Stimulated activated CD4-positive, alpha-beta T cell treated with anti-CD3 and anti-CD28 coated beads, Interleukin-12 subunit alpha, Interleukin-12 subunit beta, amount 100 ng/mL, for 24 hours (primary cell): ENCODE measurements at regions not wholly inside any gene's neighbourhood (a gene's known extent, or its start where the extent isn't known, plus 50 kb on each side); places are given as distances from the start of the nearest gene placed in this dataset.
"Not testable (repeated sequence)": the region's sequence is repeated elsewhere in the genome, so short reads cannot be mapped to it uniquely, and the experiment has no call there.

Experiments
- DNase-seq, 2 experiments: peaks; one replicate each; pipeline ENCODE4 v3.0.0-alpha.2; 2020; ENCODE audit warnings: low read depth in 2 of 2

DNA sequence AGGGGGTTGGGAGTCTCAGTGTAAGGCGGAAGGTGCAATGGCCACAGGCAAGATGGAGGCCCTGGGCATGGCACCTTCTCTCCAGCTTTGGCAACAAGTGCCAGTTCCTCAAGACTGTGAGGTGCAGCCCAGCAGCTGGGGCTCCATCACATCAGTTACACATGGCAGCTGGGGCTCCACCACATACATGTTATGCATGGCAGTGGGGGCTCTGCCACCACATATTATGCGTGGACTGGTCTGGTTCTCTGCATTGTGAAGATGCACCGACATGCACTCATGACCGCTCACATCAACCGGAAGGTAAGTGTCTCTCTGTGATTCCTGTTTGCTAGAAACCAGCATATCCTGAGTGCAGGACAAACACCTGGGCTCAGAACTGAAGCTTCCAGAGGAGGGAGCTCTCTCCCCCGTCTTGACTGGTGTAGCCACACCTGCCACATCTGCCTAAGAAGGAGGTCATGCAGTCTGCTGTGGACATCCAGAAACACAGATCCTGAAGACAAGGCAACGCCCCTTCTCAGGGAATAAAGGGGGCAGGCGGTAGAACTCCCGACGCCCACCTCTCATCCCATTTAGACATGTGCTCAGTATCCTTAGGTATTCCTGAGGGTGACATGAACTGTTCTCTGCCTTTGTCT lies 104.1 kb upstream of the TMPRSS2 start:
- DNase-seq: no peak

DNA sequence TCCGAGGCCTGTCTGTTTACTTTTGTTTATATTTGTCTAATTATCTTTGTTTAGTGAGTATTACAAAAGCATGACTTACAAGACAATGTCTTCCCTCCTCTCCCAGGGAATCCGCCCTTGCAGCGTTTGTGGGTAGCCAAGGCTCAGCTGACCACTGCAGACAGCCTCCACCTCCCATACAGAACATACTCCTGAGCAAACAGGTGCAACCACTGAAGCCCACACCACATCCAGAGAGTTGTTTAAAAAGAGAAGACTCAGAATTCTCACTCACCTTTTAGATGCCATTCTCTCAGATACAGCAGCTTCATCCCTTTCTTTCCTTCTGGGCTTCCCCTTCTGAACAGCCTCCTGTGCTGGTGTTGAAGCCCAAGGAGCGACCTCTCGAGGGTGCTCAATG lies 103.5 kb upstream of the TMPRSS2 start:
- no peak for DNase-seq

DNA sequence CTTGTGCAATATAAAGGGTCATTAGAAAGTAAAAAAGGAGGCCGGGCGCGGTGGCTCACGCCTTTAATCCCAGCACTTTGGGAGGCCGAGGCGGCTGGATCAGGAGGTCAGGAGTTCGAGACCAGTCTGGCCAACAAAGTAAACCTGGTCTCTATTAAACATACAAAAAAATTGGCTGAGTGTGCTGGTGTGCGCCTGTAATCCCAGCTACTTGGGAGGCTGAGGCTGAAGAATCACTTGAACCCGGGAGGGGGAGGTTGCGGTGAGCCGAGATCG lies 102.8 kb upstream of the TMPRSS2 start:
- DNase-seq: not testable (repeated sequence)

DNA sequence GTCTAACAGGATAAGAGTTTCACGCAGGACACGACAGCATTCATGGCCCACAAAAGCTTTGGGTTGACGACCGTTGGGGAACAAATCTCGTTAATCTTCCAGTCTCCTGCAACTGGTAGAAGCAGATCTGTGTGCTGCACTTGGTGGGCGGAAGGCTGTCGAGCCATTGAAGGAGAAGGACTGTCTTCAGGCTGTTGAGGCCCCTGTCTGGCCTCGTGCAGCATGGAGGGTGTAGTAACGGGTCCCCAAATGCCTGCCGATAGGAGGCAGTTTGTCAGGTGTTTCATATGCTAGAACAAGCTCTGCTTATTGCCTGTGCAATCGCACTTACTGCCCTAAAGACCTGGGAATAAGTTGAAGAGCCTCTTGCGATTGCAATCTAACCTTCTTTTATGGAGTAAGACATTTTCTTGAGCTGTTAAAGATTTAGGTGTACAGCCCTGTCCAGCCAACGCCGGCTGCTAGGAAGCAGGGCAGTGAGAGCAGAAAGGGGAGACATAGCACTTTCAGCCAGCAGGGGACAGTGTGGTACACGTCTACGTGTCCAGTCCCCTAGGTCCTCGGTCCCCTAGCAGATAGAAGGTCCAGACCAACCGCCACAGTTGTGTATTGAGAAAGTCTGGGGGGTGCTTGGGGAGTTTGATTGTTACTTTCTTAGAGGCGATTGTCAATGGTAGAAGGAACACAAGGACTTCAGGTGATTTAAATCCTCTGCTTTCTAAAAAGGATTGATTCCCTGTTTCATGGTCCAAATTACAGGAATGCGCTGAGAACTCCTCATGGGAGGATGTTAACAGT lies 102.3 kb upstream of the TMPRSS2 start:
- DNase-seq: peak in 1 of 2 experiments; percentile 11

DNA sequence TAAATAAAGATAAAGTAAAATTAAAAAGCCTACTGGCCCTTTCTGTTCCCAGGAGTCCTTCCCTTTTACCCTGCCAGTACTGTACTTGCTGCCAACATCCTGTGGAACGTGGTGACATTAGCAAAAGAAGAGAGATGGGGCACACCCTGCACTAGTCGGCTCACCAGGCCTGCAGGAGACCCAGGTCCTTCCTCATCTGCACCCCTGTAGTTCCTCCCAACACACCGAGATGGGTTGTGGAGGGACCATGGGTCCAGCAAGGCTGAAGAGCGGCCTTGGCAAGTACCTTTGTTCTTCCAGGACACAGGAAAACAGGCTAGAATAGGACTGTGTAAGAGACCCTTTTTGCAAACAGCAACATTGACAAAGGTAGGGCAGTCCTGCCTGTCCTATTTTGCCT lies 98.7 kb upstream of the TMPRSS2 start:
- no peak for DNase-seq

DNA sequence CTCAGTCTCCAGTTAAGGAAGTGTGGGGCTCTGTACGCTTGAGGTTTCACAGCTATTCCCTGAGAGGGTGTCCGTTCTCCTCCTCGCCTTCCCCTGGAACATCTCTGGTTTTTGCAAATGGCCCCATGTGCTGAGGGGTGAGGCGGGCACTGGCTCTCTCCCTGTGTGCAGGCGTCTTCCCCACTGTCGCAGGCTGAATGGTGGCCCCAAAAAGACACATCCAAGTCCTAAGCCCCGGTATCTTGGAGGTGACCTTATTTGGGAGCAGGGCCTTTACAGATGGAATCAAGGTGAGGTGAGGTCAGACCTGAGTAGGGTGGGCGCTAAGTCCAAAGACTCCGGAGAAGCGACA lies 98.0 kb upstream of the TMPRSS2 start:
- DNase-seq: no peak

DNA sequence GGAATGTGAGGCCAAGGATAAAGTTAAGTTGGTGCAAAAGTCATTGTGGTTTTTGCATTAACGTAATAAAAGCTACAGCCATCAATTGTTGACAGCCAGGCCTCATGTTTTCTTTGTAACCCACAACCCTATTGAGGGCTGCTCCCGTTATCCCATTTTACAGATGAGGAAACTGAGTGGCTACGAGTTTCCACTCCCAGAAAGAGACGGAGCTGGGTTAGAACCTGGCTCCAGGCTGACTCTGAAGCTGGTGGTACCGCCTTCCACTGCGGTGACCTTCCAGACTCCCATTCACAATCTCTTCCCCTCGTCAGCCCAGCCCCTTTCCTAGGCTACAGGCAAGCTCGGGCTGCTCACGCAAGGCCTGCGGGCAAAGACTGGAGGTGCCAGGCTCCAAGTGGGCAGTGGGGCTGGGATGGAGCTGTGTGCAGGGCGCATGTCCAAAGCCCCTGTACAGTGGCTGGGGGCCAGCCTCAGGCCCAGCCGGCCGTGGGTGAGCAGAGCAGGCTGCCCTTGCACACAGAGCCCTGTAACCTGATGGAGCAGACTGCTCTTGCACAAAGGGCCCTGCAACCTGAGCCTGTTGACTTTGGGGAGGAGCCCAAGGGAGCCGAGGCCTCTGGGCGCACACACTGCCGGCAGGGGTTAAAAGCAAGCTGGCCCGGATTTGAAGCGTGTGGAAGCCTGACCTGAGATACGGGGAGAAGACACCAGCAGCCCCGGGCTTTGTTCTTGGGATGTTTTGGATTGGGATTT lies 97.4 kb upstream of the TMPRSS2 start:
- DNase-seq: no peak

DNA sequence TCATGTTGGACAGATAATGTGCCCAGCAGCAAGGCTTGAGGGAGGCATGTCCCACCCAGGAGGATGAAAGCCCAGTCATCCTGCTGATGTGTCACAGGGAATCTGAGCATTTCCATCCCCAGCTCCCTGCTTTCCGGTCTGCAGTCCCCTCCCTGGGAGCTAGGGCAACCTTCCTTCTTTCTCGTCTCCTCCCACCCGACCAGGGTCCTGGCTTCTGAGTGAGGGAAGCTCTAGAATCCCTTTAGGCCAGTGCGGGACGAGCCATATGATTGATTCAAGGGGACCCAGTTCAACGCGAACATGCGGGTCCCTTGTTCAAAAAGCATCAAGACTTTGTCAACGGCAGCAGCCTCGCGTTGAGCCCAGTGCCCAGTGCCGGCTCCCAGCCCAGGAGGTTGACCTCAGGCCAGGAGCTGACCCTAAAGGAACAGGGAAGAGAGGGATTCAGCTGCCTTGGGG lies 96.7 kb upstream of the TMPRSS2 start:
- DNase-seq: no peak

DNA sequence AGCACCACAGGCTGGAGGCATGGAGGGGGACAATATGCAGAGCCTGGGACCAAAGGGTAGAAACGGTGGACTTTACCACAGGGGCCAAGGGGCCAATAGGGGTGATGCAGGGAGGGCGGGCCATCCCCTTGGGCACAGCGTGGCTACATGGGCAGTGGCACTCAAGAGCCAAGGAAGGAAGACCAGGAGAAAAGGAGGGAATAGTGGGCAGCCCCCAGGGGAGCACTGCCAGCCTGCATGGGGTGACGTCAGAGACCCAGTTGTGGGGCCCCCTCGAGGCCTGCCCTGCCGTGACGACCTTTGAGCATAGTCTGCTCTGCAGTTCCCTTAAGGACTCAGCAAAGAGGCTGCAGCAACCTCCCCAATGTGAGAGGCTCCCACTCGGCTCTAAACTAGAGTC lies 95.5 kb upstream of the TMPRSS2 start:
- DNase-seq: no peak

DNA sequence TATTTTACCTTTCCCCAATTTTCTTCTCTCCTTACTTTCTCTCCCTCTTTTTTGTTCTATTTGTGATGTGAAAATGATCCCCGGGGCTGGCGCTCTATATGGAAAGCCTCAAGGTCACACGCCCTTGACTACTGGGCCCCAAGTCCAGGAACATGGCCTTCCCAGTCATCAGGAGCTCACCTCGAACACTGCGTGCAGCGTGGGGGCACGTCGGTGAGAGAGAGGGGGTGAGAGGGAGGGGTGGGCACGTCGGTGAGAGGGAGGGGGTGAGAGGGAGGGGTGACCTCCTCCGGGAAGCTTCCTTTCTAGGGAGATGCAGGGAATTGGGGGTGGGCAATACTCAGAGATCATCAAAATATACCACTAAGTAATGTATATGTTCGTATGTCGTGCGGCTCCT lies 94.6 kb upstream of the TMPRSS2 start:
- no peak for DNase-seq

DNA sequence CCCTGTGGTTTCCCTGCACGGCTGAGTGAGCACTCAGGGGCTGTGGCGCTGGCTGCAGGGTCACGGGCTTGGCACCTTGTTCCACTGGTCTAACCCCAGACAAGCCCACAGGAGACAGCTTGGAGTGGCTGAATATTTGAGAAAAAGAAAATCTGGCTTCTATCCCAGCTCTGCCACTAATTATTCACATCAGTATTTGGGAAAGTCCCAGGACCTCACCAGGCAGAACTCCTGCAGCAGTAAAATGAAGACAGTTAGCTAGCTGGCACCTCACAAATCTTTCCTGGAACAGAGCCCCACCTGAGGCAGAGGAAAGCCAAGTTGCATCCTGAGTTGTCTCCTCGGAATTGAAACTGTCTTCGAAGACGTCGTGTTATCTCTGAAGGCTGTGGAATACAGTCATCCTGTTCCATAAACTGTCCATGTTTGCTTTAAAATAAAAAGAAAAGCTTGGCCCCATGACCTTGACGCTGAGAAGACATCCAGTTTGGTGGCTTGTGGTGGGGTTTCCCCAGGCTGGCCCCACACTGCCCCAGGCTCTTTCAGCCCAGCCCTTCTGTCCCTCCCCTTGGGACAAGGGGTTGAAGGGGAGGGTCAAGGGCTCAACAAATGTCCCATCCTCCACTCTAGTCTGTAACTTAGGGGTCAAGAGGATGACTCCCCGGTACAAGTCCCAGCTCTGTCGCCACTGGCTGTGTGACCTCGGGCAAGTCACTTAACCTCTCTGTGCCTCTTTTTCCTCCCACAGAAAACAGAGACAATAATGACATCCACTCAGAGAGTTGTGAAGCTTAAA lies 93.8 kb upstream of the TMPRSS2 start:
- DNase-seq: no peak

DNA sequence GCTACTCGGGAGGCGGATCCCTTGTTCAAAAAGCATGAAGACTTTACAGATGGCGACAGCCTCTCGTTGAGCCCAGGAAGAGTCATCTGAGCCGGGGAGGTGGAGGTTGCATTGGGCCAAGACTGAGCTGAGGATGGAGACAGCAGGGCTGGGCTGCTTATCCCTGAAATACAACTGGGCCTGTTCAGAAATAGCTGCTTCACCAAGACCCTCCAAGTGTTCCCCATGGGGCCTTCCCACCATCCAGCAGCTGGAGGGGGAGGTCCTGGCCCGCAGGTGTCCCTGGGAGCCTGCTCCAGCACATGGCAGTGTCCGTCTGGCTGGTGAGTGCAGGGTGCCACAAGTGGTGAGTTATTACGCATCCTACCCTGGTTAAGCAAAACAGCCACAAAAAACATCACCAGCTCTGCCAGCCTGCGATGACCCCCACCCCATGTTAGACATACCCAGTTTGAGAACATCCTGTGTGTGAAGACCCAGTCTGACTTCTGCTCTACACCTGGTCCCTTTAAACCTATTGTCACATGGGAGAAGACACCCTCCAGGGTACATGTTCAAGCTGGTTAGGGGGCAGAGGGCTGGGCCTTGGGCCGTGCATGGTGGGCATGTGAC lies 93.1 kb upstream of the TMPRSS2 start:
- no peak for DNase-seq

DNA sequence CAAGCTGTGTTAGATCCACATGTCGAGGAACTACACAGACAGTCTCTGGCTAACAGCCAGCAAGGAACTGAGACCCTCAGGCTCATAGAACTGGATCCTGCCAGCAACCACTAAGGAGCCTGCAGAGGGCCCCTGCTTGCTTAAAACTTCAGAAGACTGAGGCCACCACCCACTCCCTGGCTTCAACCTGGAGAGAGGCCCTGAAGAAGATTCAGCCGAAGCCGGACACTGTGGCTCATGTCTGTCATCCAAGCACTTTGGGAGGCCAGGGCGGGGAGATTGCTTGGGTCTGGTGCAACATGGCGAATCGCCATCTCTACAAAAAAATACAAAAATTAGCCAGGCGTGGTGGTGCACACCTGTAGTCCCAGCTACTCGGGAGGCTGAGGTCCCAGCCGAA lies 92.6 kb upstream of the TMPRSS2 start:
- no peak for DNase-seq

DNA sequence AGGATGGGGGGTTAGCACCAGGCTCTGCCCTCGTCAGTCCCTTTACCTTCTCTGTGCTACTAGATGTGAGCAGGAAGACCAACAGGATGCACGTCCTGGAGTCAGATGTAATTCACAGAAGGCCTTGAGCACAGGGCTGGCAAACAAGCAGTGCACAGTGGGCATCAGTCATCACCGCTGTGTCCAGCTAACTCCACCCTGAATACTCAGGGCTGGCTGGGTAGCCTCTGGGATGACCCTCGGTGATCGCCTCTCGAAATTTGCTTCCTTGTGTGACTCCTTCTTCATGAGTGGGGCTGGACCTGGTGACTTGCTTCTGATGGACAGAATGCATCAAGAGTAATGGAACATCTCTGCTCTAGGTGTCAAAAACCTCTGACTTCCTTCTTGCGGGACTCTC lies 92.2 kb upstream of the TMPRSS2 start:
- DNase-seq: no peak

DNA sequence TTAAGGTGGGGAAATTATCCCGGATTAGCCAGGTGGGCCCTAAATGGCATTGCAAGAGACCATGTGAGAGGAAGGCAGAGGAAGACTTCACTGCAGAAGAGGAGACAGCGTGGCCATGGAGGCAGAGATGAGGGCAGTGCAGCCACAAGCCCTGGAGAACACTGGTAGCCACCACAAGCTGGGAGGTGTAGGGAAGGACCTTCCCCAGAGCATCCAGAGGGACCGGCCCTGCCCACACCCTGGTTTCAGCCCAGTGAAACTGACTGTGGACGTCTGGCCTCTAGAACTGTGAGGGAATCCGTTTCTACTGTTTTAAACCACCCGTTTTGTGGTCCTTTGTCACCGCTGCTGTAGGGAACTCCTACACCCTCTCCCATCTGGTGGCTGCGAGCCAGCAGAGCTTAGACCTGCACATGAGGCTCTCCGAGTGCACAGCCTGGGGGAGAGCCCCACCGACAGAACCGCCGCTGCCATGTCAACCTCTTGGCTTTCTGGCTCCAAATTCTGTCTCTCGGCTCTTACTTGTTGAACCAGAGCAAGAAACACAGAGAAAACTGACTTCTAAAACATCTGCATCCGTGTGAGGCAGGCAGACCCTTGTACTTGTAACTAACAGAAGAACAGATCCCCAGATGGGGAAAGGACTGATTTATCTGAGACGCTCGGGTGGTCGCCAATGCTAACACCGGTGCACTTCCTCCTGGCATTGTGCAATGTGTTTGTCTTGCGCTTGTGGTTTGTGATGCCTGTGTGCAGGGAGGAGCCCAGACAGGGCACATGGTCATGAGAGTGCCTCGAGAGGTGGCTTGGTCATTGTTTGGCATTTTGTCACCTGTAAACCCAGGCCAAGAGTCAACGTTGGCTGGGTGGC lies 90.8 kb upstream of the TMPRSS2 start:
- no peak for DNase-seq

DNA sequence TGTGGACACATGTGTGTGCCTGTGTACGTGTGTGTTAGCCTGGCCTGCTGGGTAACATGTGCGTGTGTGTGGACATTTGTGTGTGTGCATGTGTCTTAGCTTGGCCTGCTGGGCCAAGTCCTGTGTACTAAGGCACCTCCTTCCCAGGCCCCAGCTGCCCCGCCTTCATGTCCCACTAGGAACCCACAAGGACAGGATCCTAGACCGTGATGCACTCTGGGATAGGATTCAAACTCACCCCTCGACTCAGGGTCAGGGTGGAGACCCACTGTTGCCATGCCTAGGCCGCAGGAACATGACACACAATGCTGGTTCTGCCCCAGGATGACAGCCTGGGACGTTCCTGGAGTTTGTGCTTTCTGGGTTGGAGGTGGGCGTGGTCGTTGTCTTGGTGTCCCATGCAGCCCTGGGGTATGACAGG lies 89.9 kb upstream of the TMPRSS2 start:
- no peak for DNase-seq

DNA sequence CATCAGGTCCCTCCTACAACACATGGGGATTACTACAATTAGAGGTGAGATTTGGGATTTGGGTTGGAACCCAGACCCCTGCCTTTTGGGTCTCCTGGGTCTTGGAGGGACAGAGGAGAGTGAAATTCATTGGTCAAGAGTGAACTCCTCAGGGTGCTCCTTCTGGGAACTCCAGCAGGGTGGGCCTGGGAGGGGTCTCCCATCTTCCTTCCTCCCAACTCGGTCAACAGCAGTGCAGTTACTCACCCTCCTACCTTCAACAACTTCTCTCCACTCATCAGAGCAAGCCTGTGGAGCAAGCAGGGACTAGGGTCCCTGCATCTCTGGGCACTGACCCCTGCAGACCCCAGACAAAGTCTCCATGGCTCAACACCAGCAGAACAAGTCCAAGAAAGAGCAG lies 89.3 kb upstream of the TMPRSS2 start:
- DNase-seq: no peak

DNA sequence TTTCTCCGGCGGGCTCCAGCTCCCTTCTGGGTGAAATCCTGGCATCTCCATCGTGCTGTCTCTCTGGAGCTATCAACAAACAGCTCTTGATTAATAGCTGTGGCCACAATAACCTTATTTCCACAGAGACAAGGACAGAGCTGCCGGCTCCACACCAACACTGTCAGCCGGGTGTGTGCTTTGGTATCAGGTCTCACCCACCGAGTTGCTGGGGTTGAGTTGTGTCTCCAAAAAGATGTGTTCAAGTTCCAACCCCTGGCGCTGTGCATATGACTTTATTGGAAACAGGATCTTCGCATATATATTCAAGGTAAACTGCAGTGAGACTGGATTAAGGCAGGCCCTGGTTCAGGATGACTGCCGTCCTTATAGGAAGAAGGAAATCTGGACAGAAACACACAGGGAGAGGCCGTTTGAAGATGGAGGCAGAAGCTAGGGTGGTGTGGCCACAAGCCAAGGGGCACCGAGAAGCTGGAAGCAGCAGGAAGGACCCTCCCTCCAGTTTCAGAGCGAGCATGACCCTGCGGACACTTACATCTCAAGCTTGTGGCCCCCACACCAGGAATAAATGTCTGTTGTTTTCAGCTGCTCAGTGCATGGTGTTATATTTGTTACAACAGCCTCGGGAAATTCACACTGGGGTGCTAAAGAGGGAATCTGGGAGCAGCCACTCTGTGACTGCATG lies 88.4 kb upstream of the TMPRSS2 start:
- no peak for DNase-seq

DNA sequence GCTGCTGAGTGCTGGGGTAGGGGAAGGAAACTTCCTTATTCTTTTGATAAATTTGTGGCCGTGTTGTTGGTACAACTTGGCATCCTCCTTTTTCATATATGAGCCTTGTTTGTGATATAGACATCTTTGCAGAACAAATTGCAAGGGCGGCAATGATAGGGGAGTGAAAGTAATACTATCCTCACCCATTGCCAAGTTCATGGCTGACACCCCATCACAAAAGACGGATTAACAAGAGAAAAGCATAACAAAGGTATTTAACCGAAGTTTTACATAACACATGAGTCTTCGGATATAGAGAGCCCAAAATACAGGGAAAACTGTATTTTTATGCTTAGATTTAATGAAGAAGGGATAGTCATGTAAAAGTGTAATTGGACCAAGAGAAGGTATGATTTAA lies 86.3 kb upstream of the TMPRSS2 start:
- no peak for DNase-seq

DNA sequence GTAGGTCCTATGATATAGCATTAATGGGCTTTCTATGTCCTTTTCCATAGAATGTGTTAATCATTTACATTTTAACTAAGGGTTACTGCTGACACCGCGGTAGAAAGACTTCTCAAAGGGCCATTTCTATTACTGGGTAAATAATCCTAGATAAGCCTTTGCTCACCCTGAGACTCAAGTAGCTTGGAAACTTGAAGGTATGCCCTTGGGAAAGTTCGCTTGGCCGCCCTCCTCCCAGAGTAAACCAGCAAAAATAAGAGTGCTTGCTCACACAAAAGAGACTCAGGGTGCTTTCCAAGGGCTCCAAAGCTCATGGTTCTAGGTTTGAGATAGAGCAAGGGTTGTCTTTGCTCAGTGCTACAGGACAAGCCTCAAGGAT lies 85.8 kb upstream of the TMPRSS2 start:
- no peak for DNase-seq
